ENCODE measurements at regions not wholly inside any gene's neighbourhood (a gene's known extent, or its start where the extent isn't known, plus 50 kb on each side); places are given as distances from the start of the nearest gene placed in this dataset.
"Not testable (repeated sequence)": the region's sequence is repeated elsewhere in the genome, so short reads cannot be mapped to it uniquely, and the experiment has no call there.

DNA sequence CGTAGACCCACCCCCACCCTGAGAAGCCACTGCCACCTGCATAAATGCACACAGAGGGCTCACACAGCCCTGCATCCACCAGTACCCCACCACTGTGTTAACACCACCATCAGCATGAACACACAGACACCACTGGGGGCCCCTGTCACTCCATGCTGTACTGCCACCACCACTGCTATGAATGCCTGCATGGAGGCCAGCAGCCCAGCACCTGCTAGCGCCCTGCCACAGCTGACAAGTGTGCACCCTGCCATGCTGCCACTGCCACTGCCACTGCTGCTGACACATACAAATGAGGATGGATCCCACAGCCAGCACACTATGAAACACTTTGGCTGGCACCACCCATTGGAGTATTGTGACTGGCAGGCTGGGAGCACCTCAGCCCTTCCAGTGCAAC lies 361.0 kb downstream of the TAFA4 start:
- Histone ChIP-seq H3K9me3 (ENCODE audit: control insufficient read depth, low read length) (no peaks in the 10 kb centered on the region), H3K36me3 (ENCODE audit: control insufficient read depth, insufficient read depth, low read length) (no peaks in the 10 kb centered on the region), H3K4me3 (ENCODE audit: insufficient read depth, low read depth, low read length) (no peak overlapping the region), H3K27me3 (ENCODE audit: control insufficient read depth, insufficient read depth, low read length, poor library complexity, severe bottlenecking) (no peaks in the 10 kb centered on the region), H3K4me1 (ENCODE audit: control insufficient read depth, insufficient read depth, low read length) (no peaks in the 10 kb centered on the region), H3K27ac (ENCODE audit: insufficient read depth, low read depth, low read length, poor library complexity, severe bottlenecking) (no peak overlapping the region)
- 95% methylated on average over 2 of the region's 2 CpGs for WGBS, 2 experiments

DNA sequence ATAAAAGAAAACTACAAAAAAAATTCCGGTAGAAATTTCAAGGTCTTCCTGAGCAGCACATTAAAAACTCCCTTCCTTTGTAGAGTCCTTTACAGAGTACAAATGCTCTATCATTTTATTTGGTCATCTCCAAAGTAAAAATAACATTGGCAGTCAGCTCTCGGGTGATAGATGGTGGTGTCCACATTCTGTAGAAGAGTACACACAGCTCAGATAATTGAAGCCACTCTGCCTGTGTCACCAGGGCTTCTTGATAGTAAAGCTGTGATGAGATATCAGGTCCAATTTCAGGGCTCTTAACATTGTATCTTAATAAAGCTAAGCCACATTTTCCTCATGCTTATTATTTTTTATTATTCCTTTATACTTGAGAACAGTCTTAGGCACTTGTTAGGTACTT lies 371.6 kb downstream of the TAFA4 start:
- Histone ChIP-seq H3K27ac (ENCODE audit: insufficient read depth, low read depth, low read length, poor library complexity, severe bottlenecking) (no peak overlapping the region), H3K4me3 (ENCODE audit: insufficient read depth, low read depth, low read length) (no peak overlapping the region), H3K4me1 (ENCODE audit: control insufficient read depth, insufficient read depth, low read length) (no peaks in the 10 kb centered on the region), H3K36me3 (ENCODE audit: control insufficient read depth, insufficient read depth, low read length) (no peaks in the 10 kb centered on the region), H3K9me3 (ENCODE audit: control insufficient read depth, low read length) (no peaks in the 10 kb centered on the region), H3K27me3 (ENCODE audit: control insufficient read depth, insufficient read depth, low read length, poor library complexity, severe bottlenecking) (no peaks in the 10 kb centered on the region)
- 91% methylated on average over 2 of the region's 2 CpGs for WGBS, 2 experiments

DNA sequence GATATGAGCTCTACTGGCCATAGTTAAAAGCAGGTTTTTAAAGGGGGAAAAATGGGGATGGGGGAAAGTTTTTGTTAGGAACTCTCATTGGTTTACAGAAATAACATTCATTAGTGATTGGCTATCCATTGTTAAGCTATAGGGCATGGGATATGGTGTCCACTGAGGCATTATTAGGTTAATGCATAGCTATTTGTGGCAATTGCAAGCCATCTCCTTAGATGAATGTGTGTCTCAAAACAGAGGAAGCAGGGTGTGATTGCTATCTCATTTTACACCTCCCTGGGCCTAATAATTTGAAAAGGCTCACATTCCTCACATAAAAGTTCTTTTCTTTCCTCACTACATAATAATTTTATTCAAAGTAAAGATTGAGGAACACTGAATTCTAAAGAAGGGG lies 396.6 kb downstream of the TAFA4 start:
- no peaks in the 10 kb centered on the region for H3K27me3 ChIP-seq (ENCODE audit: control insufficient read depth, insufficient read depth, low read length, poor library complexity, severe bottlenecking)
- no peak overlapping the region for H3K4me3 ChIP-seq (ENCODE audit: insufficient read depth, low read depth, low read length)
- H3K4me1 ChIP-seq (ENCODE audit: control insufficient read depth, insufficient read depth, low read length): peaks cover 6% of the 10 kb centered on the region
- H3K36me3 ChIP-seq (ENCODE audit: control insufficient read depth, insufficient read depth, low read length): no peaks in the 10 kb centered on the region
- H3K9me3 ChIP-seq (ENCODE audit: control insufficient read depth, low read length): no peaks in the 10 kb centered on the region
- H3K27ac ChIP-seq (ENCODE audit: insufficient read depth, low read depth, low read length, poor library complexity, severe bottlenecking): no peak overlapping the region

DNA sequence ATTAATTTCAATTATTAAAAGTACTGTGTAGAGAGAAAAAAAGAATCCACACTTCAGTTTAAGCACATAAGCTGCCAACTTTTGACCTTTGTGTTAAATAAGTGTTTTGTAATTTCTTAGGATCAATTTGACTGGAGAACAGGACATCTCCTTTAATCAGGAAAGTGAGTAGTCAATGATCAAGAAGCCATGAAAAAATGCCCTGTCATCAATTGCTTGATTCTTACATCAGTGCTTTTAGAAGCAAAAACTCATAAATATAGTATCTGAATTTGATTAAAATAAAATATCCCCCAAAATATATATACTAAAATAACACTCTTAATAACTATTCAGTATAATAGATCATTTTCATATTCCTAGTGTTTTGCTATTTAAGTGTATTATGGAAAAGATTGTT lies 409.0 kb downstream of the TAFA4 start:
- H3K27me3 ChIP-seq (ENCODE audit: control insufficient read depth, insufficient read depth, low read length, poor library complexity, severe bottlenecking): no peaks in the 10 kb centered on the region
- no peak overlapping the region for H3K27ac ChIP-seq (ENCODE audit: insufficient read depth, low read depth, low read length, poor library complexity, severe bottlenecking)
- no peaks in the 10 kb centered on the region for H3K36me3 ChIP-seq (ENCODE audit: control insufficient read depth, insufficient read depth, low read length)
- H3K9me3 ChIP-seq (ENCODE audit: control insufficient read depth, low read length): no peaks in the 10 kb centered on the region
- no peak overlapping the region for H3K4me3 ChIP-seq (ENCODE audit: insufficient read depth, low read depth, low read length)
- no peaks in the 10 kb centered on the region for H3K4me1 ChIP-seq (ENCODE audit: control insufficient read depth, insufficient read depth, low read length)

DNA sequence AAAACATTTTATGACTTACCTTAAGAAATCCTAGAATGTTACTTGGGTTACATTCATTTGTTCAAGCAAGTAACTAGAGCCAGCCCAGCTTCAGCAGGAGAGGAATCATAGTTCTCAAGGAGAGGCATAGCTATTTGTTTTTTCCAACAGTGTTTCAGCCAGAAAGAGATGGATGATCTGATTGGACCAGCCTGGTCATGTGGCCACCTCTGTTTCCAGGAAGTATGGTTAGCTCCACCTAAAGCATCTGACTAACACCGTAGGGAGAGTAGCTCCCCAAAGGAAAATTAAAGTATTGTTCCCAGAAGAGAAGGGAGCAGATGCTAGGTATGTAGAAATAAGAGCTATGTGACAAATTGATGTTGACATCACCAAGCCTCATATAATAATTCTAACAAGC lies 417.1 kb downstream of the TAFA4 start:
- Histone ChIP-seq H3K27ac (ENCODE audit: insufficient read depth, low read depth, low read length, poor library complexity, severe bottlenecking) (no peak overlapping the region), H3K4me1 (ENCODE audit: control insufficient read depth, insufficient read depth, low read length) (no peaks in the 10 kb centered on the region), H3K9me3 (ENCODE audit: control insufficient read depth, low read length) (no peaks in the 10 kb centered on the region), H3K27me3 (ENCODE audit: control insufficient read depth, insufficient read depth, low read length, poor library complexity, severe bottlenecking) (no peaks in the 10 kb centered on the region), H3K4me3 (ENCODE audit: insufficient read depth, low read depth, low read length) (no peak overlapping the region), H3K36me3 (ENCODE audit: control insufficient read depth, insufficient read depth, low read length) (no peaks in the 10 kb centered on the region)
- 79 to 85% methylated on average over 1 of the region's 1 CpG for WGBS, 2 experiments

DNA sequence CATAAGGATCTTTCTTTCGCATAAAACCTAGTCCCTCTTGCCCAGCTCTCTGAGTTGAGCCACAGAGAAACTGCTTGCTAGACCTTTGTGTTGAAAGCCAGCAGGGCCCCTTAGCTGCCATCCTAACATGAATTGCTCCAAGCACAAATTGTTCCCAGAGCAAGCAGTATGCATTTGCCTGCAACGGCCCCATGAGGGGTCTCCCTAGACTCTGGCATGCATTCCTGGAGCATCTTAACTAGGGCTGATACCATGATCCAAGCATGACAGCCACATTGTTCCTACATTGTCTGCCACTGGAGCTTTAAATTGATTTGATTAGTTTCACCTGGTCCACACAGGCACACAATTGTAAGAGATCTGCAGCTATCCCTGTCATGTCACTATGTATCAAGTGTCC lies 428.1 kb downstream of the TAFA4 start:
- Histone ChIP-seq H3K9me3 (ENCODE audit: control insufficient read depth, low read length) (no peaks in the 10 kb centered on the region), H3K4me1 (ENCODE audit: control insufficient read depth, insufficient read depth, low read length) (peaks cover 9% of the 10 kb centered on the region), H3K36me3 (ENCODE audit: control insufficient read depth, insufficient read depth, low read length) (no peaks in the 10 kb centered on the region), H3K27me3 (ENCODE audit: control insufficient read depth, insufficient read depth, low read length, poor library complexity, severe bottlenecking) (no peaks in the 10 kb centered on the region), H3K4me3 (ENCODE audit: insufficient read depth, low read depth, low read length) (no peak overlapping the region), H3K27ac (ENCODE audit: insufficient read depth, low read depth, low read length, poor library complexity, severe bottlenecking) (peak overlapping the region; percentile 4)
- whole genome bisulfite sequencing, 2 experiments: 57 to 62% methylated on average over 2 of the region's 2 CpGs

DNA sequence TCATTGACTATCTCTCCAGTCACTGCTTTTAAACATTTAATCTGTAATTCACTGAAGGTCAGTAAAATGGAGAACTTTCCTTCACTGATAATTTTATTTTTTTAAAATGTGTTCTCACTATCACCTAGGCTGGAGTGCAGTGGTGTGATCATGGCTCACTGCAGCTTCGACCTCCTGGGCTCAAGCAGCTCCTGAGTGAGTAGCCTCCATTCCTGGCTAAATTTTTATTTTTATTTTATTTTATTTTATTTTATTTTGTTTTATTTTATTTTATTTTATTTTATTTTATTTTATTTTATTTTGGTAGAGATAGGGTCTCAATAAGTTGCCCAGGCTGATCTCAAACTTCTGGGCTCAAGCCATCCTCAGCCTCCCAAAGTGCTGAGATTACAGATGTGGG lies 446.5 kb downstream of the TAFA4 start:
- not testable (repeated sequence) for H3K27ac ChIP-seq (ENCODE audit: insufficient read depth, low read depth, low read length, poor library complexity, severe bottlenecking); H3K9me3 ChIP-seq (ENCODE audit: control insufficient read depth, low read length); H3K4me3 ChIP-seq (ENCODE audit: insufficient read depth, low read depth, low read length); H3K36me3 ChIP-seq (ENCODE audit: control insufficient read depth, insufficient read depth, low read length); H3K27me3 ChIP-seq (ENCODE audit: control insufficient read depth, insufficient read depth, low read length, poor library complexity, severe bottlenecking); H3K4me1 ChIP-seq (ENCODE audit: control insufficient read depth, insufficient read depth, low read length)
- 60 to 100% methylated on average over 1 of the region's 1 CpG for WGBS, 2 experiments

DNA sequence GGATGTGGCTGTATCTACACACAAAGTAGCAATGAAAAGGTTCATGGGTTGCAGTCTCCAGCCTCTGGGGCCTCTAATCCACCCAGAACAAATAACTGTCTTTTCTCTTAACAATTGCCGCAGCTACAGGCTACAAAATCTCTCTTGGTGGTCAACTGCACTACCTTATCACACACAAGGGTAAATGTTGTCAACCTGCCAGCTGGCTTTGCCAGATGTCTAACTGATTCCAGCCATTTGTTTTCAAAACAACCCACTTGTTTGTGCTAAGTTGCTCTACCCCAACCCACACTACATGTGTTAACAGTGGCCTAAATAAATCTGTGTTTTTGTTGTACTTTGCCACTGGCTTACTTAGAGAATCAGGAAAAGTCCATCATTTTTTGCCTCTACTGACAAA lies 447.3 kb downstream of the TAFA4 start:
- Histone ChIP-seq H3K9me3 (ENCODE audit: control insufficient read depth, low read length) (no peaks in the 10 kb centered on the region), H3K36me3 (ENCODE audit: control insufficient read depth, insufficient read depth, low read length) (no peaks in the 10 kb centered on the region), H3K27ac (ENCODE audit: insufficient read depth, low read depth, low read length, poor library complexity, severe bottlenecking) (no peak overlapping the region), H3K4me1 (ENCODE audit: control insufficient read depth, insufficient read depth, low read length) (peaks cover 7% of the 10 kb centered on the region), H3K4me3 (ENCODE audit: insufficient read depth, low read depth, low read length) (no peak overlapping the region), H3K27me3 (ENCODE audit: control insufficient read depth, insufficient read depth, low read length, poor library complexity, severe bottlenecking) (no peaks in the 10 kb centered on the region)
- WGBS, 2 experiments: 47 to 59% methylated on average over 1 of the region's 1 CpG

DNA sequence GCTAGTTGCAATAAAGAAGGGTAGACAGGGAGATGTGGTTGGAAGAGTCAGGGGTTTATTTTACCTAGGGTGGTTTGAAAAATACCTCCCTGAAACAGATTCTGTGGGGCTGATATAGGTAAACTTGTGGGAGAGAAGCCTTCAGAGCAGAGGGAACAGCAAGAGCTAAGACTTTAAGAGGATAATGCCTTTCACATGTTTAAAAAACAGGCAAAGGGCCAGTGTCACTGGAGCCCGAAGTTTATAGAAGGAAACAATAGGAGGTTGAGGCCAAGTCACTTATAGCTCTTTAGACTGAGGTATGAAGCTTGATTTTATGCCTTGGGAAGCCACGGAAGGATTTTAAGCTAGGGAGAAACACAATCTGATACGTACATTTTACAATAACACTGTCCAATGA lies 448.7 kb downstream of the TAFA4 start:
- WGBS, 2 experiments: 87 to 91% methylated on average over 3 of the region's 3 CpGs

DNA sequence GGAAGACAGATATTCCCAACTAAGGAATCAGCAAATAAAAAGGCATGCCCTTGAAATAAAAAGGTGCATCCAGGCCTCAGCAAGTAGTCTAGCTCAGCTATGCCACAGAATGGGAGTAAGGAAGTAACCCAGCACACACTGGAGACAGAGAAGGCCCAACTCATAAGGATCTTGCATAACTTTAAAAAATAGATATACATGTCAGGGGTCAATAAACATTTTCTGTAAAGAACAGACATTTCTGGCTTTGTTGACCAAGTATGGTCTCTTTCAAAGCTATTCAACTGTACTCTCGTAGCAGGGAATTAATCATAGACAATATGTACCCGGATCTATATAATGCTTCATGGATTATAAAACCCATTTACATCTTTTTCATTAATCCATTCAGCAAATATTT lies 449.3 kb downstream of the TAFA4 start:
- WGBS, 2 experiments: 93 to 100% methylated on average over 2 of the region's 2 CpGs
- no peaks in the 10 kb centered on the region for H3K9me3 ChIP-seq (ENCODE audit: control insufficient read depth, low read length)
- no peaks in the 10 kb centered on the region for H3K36me3 ChIP-seq (ENCODE audit: control insufficient read depth, insufficient read depth, low read length)
- H3K4me3 ChIP-seq (ENCODE audit: insufficient read depth, low read depth, low read length): no peak overlapping the region
- no peak overlapping the region for H3K27ac ChIP-seq (ENCODE audit: insufficient read depth, low read depth, low read length, poor library complexity, severe bottlenecking)
- H3K27me3 ChIP-seq (ENCODE audit: control insufficient read depth, insufficient read depth, low read length, poor library complexity, severe bottlenecking): no peaks in the 10 kb centered on the region
- peaks cover 7% of the 10 kb centered on the region for H3K4me1 ChIP-seq (ENCODE audit: control insufficient read depth, insufficient read depth, low read length)

More for the DNA sequence above, 448.7 kb downstream of the TAFA4 start:
- Histone ChIP-seq H3K9me3 (ENCODE audit: control insufficient read depth, low read length) (no peaks in the 10 kb centered on the region), H3K4me1 (ENCODE audit: control insufficient read depth, insufficient read depth, low read length) (peaks cover 7% of the 10 kb centered on the region), H3K27ac (ENCODE audit: insufficient read depth, low read depth, low read length, poor library complexity, severe bottlenecking) (no peak overlapping the region), H3K27me3 (ENCODE audit: control insufficient read depth, insufficient read depth, low read length, poor library complexity, severe bottlenecking) (no peaks in the 10 kb centered on the region), H3K36me3 (ENCODE audit: control insufficient read depth, insufficient read depth, low read length) (no peaks in the 10 kb centered on the region), H3K4me3 (ENCODE audit: insufficient read depth, low read depth, low read length) (no peak overlapping the region)

DNA sequence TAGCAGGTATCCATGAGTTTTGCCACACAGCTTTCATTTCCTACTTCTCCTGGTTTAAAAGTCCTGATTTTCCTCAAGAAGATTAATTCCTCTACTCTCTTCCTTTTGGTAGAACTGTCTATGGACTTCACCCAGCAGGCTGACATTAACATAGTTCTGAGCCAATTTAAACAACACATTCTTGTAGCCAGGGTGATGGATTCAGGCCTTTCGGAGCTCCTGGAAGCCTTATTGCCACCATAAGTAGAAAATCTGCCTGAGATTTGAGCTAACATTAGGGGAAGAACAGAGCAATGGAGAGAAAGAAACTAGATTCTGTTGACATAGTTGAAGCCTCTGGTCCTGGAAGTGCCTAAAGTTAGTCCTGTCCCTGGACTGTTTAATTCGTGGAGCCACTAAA lies 449.8 kb downstream of the TAFA4 start:
- WGBS, 2 experiments: 94 to 99% methylated on average over 2 of the region's 2 CpGs
- no peak overlapping the region for H3K4me3 ChIP-seq (ENCODE audit: insufficient read depth, low read depth, low read length)
- no peaks in the 10 kb centered on the region for H3K27me3 ChIP-seq (ENCODE audit: control insufficient read depth, insufficient read depth, low read length, poor library complexity, severe bottlenecking)
- H3K4me1 ChIP-seq (ENCODE audit: control insufficient read depth, insufficient read depth, low read length): peaks cover 7% of the 10 kb centered on the region
- H3K36me3 ChIP-seq (ENCODE audit: control insufficient read depth, insufficient read depth, low read length): no peaks in the 10 kb centered on the region
- no peak overlapping the region for H3K27ac ChIP-seq (ENCODE audit: insufficient read depth, low read depth, low read length, poor library complexity, severe bottlenecking)
- H3K9me3 ChIP-seq (ENCODE audit: control insufficient read depth, low read length): no peaks in the 10 kb centered on the region

Data from ectodermal cell (in vitro differentiated cells).